Hepatocyte (in vitro differentiated cells): ENCODE measurements at regions not wholly inside any gene's neighbourhood (a gene's known extent, or its start where the extent isn't known, plus 50 kb on each side); places are given as distances from the start of the nearest gene placed in this dataset.

ENCODE experiments used
- DNase-seq: peaks from one replicate; pipeline ENCODE4 v3.0.0-alpha.2; 2016; ENCODE audit warnings: low spot score
- H2AFZ ChIP-seq: fragments of 200-600 bp; sonication (generic); 2 replicates; pipeline ENCODE4 v1.6.0; 2016; ENCODE audit warnings: antibody characterized with exemption, mild to moderate bottlenecking
- H3K27ac ChIP-seq: fragments of 200-600 bp; sonication (generic); 2 replicates; pipeline ENCODE4 v1.5.1; 2016; ENCODE audit warnings: mild to moderate bottlenecking
- H3K27me3 ChIP-seq: fragments of 200-600 bp; sonication (generic); 2 replicates; pipeline ENCODE4 v1.6.1; 2016
- H3K36me3 ChIP-seq: fragments of 200-600 bp; sonication (generic); replicated peaks from 2 replicates; pipeline ENCODE4 v1.5.1; 2016; ENCODE audit warnings: low read depth; ENCODE audit not compliant: insufficient read depth
- H3K4me1 ChIP-seq: fragments of 200-600 bp; sonication (generic); 2 replicates; pipeline ENCODE4 v1.5.1; 2016; ENCODE audit warnings: mild to moderate bottlenecking, moderate library complexity; ENCODE audit not compliant: insufficient read depth
- H3K4me2 ChIP-seq: fragments of 200-600 bp; sonication (generic); 2 replicates; pipeline ENCODE4 v1.6.0; 2016
- H3K4me3 ChIP-seq: fragments of 200-600 bp; sonication (generic); 2 replicates; pipeline ENCODE4 v1.5.1; 2016; ENCODE audit warnings: mild to moderate bottlenecking
- H3K79me2 ChIP-seq: fragments of 200-600 bp; sonication (generic); 2 replicates; pipeline ENCODE4 v1.6.0; 2017; ENCODE audit warnings: mild to moderate bottlenecking
- H3K9me2 ChIP-seq: fragments of 200-600 bp; sonication (generic); replicated peaks from 2 replicates; pipeline ENCODE4 v1.6.0; 2017; ENCODE audit warnings: mild to moderate bottlenecking; ENCODE audit not compliant: insufficient read depth
- H3K9me3 ChIP-seq: fragments of 200-600 bp; sonication (generic); 2 replicates; pipeline ENCODE4 v1.5.1; 2016; ENCODE audit warnings: low read depth, mild to moderate bottlenecking
- H4K20me1 ChIP-seq: fragments of 200-600 bp; sonication (generic); 2 replicates; pipeline ENCODE4 v1.6.0; 2016; ENCODE audit warnings: mild to moderate bottlenecking; ENCODE audit not compliant: insufficient read depth, poor library complexity, severe bottlenecking
- EZH2 ChIP-seq: fragments of 200-600 bp; sonication (generic); IDR thresholded peaks from 2 replicates; pipeline ENCODE4 v1.6.1; 2016; ENCODE audit warnings: antibody characterized with exemption, mild to moderate bottlenecking, borderline replicate concordance
- EZH2phosphoT487 ChIP-seq: fragments of 200-600 bp; sonication (generic); IDR thresholded peaks from one replicate; pipeline ENCODE4 v1.6.1; 2018; ENCODE audit warnings: antibody characterized with exemption, mild to moderate bottlenecking, low read depth, moderate library complexity; ENCODE audit not compliant: unreplicated experiment, severe bottlenecking
- WGBS: methylation state at CpG from one replicate; pipeline ENCODE4 v1.1.6; 2016; ENCODE audit warnings: low lambda C conversion rate; ENCODE audit errors: missing lambda C conversion rate; 5-methylcytosine and 5-hydroxymethylcytosine counted together
- TF ChIP-seq, protein P1 (sequence below): fragments of 200-600 bp; sonication (generic); IDR thresholded peaks from 2 replicates; pipeline ENCODE4 v1.5.1; 2016; ENCODE audit warnings: antibody characterized with exemption, mild to moderate bottlenecking; ENCODE audit not compliant: poor library complexity

DNA sequence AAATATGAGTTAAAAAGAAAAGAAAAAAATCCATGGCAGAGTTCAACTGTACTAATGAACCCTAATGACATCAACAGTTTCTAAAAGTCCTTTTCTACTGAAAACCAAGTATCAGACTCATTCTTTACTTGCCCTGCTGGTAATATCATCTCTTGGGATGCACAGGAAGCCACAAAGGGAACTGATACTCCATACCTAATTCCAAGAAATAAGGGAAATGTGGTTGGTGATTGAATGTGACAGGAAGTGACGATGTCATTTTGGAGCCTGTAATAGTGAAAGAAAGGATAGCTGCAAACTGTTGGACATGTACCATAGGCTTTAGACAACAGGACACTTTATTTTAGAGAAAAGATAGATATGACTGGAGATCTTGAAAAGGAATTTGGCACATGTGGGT lies 98.7 kb upstream of the VAV3 start:
- 88% methylated on average over 1 of the region's 1 CpG for WGBS
- H3K4me1 ChIP-seq: no peaks in the 10 kb centered on the region

DNA sequence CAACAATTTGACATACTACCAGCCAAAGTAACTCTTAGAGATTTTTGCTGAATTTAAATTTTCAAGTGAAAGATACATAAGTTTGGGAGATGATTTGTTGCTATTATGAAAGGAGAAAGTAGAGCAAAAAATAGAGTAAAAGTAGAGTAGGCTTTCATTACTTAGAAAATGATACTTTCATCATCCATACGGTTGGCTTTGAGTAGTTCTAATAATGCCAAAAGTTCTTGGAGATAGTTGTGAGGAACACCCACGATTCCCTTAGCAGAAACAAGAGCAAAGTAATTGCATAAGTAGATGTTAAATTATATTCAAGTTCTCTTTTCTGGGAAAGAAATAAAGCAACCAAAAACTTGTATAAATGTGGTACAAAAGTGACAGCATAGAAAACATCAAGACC lies 95.0 kb upstream of the VAV3 start:
- H3K4me3 ChIP-seq: no peak overlapping the region
- H3K27ac ChIP-seq: no peak overlapping the region
- H3K4me2 ChIP-seq: no peak overlapping the region
- no peaks in the 10 kb centered on the region for H3K9me3 ChIP-seq
- H3K36me3 ChIP-seq: no peaks in the 10 kb centered on the region
- no peak overlapping the region for H2AFZ ChIP-seq
- 67% methylated on average over 2 of the region's 2 CpGs for WGBS
- no peaks in the 10 kb centered on the region for H3K9me2 ChIP-seq
- TF ChIP-seq, protein P1, sequence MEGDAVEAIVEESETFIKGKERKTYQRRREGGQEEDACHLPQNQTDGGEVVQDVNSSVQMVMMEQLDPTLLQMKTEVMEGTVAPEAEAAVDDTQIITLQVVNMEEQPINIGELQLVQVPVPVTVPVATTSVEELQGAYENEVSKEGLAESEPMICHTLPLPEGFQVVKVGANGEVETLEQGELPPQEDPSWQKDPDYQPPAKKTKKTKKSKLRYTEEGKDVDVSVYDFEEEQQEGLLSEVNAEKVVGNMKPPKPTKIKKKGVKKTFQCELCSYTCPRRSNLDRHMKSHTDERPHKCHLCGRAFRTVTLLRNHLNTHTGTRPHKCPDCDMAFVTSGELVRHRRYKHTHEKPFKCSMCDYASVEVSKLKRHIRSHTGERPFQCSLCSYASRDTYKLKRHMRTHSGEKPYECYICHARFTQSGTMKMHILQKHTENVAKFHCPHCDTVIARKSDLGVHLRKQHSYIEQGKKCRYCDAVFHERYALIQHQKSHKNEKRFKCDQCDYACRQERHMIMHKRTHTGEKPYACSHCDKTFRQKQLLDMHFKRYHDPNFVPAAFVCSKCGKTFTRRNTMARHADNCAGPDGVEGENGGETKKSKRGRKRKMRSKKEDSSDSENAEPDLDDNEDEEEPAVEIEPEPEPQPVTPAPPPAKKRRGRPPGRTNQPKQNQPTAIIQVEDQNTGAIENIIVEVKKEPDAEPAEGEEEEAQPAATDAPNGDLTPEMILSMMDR: no peak
- TF ChIP-seq EZH2: no peak
- TF ChIP-seq EZH2phosphoT487: no peak
- H3K79me2 ChIP-seq: no peaks in the 10 kb centered on the region
- H3K4me1 ChIP-seq: peaks cover 4% of the 10 kb centered on the region
- no peak for DNase-seq
- H3K27me3 ChIP-seq: no peaks in the 10 kb centered on the region
- no peaks in the 10 kb centered on the region for H4K20me1 ChIP-seq

More for the DNA sequence above, 98.7 kb upstream of the VAV3 start:
- Histone ChIP-seq H3K27ac (no peak overlapping the region), H3K9me2 (no peaks in the 10 kb centered on the region), H3K27me3 (no peaks in the 10 kb centered on the region), H3K36me3 (no peaks in the 10 kb centered on the region), H2AFZ (no peak overlapping the region), H3K4me3 (no peak overlapping the region), H3K79me2 (no peaks in the 10 kb centered on the region), H3K9me3 (no peaks in the 10 kb centered on the region), H3K4me2 (no peak overlapping the region), H4K20me1 (no peaks in the 10 kb centered on the region)
- TF ChIP-seq, protein P1: no peak
- no peak for TF ChIP-seq EZH2
- TF ChIP-seq EZH2phosphoT487: no peak
- DNase-seq: no peak

DNA sequence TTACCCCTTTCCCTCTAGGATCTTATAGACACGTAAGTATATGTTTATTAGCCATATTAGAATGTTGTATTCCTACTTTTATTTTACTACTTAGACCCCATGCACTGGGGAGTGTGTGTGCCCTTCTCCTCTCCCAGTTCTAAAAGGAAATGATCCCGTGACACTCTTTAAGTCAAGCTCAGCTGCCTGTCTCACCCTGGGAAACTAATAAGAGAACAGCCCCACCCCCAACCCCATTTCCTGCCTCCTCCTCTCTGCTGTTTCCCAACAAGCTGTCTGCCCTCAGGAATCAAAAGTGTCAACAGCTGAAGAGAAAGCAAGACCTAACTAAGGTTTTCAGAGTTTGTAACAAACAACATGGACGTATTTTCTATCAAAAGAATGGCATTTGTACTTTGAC lies 92.6 kb upstream of the VAV3 start:
- WGBS: 51% methylated on average over 3 of the region's 3 CpGs
- H3K36me3 ChIP-seq: no peaks in the 10 kb centered on the region
- no peak overlapping the region for H3K27ac ChIP-seq
- no peaks in the 10 kb centered on the region for H3K9me2 ChIP-seq
- H4K20me1 ChIP-seq: no peaks in the 10 kb centered on the region
- no peak for TF ChIP-seq EZH2phosphoT487
- TF ChIP-seq, protein P1: no peak
- no peak for TF ChIP-seq EZH2
- H3K4me3 ChIP-seq: no peak overlapping the region
- no peaks in the 10 kb centered on the region for H3K27me3 ChIP-seq
- H3K79me2 ChIP-seq: no peaks in the 10 kb centered on the region
- peak; percentile 49 for DNase-seq
- no peak overlapping the region for H2AFZ ChIP-seq
- no peak overlapping the region for H3K4me2 ChIP-seq
- no peaks in the 10 kb centered on the region for H3K9me3 ChIP-seq
- H3K4me1 ChIP-seq: peaks cover 10% of the 10 kb centered on the region
